H9 (cell line): ENCODE measurements at regions not wholly inside any gene's neighbourhood (a gene's known extent, or its start where the extent isn't known, plus 50 kb on each side); places are given as distances from the start of the nearest gene placed in this dataset.

ENCODE experiments used
- DNase-seq: peaks from one replicate; pipeline ENCODE4 v3.0.0-alpha.2; 2017
- H2AFZ ChIP-seq: one replicate; pipeline ENCODE4 v1.6.1; 2013; ENCODE audit warnings: mild to moderate bottlenecking, low read length, control low read depth, moderate library complexity
- H2AK5ac ChIP-seq: 2 replicates; pipeline ENCODE4 v1.6.1; 2013; ENCODE audit warnings: low read length, control low read depth, mixed read lengths; ENCODE audit not compliant: insufficient read length
- H2BK120ac ChIP-seq: one replicate; pipeline ENCODE4 v1.6.1; 2013; ENCODE audit warnings: low read depth, mild to moderate bottlenecking, low read length, control low read depth, inconsistent platforms; ENCODE audit not compliant: poor library complexity, severe bottlenecking
- H2BK12ac ChIP-seq: 2 replicates; pipeline ENCODE4 v1.6.1; 2013; ENCODE audit warnings: low read length, control low read depth, mixed read lengths, low read depth; ENCODE audit not compliant: insufficient read length
- H2BK15ac ChIP-seq: 2 replicates; pipeline ENCODE4 v1.6.1; 2013; ENCODE audit warnings: low read depth, low read length, control low read depth
- H2BK20ac ChIP-seq: one replicate; pipeline ENCODE4 v1.6.1; 2013; ENCODE audit warnings: low read depth, mild to moderate bottlenecking, low read length, control low read depth, inconsistent platforms; ENCODE audit not compliant: poor library complexity, severe bottlenecking
- H2BK5ac ChIP-seq: 2 replicates; pipeline ENCODE4 v1.6.1; 2013; ENCODE audit warnings: low read length, control low read depth, mixed read lengths; ENCODE audit not compliant: insufficient read length
- H3K14ac ChIP-seq: 2 replicates; pipeline ENCODE4 v1.6.1; 2013; ENCODE audit warnings: low read length, control low read depth; ENCODE audit not compliant: insufficient read depth
- H3K18ac ChIP-seq: 2 replicates; pipeline ENCODE4 v1.6.1; 2013; ENCODE audit warnings: low read depth, mild to moderate bottlenecking, mixed read lengths, low read length, control low read depth; ENCODE audit not compliant: insufficient read length
- H3K23ac ChIP-seq: 2 replicates; pipeline ENCODE4 v1.6.1; 2013; ENCODE audit warnings: low read length, control low read depth, mixed read lengths, low read depth; ENCODE audit not compliant: insufficient read length
- H3K23me2 ChIP-seq: 2 replicates; pipeline ENCODE4 v1.6.1; 2013; ENCODE audit warnings: low read depth, mild to moderate bottlenecking, mixed read lengths, low read length, control low read depth; ENCODE audit not compliant: insufficient read length, poor library complexity, severe bottlenecking
- H3K27ac ChIP-seq: 2 replicates; pipeline ENCODE4 v1.5.1; 2013; ENCODE audit warnings: low read length, control low read depth, mixed read lengths, low read depth; ENCODE audit not compliant: insufficient read length
- H3K27me3 ChIP-seq: 2 replicates; pipeline ENCODE4 v1.6.1; 2013; ENCODE audit warnings: low read length, control low read depth, inconsistent platforms; ENCODE audit not compliant: insufficient read depth
- H3K4ac ChIP-seq: 2 replicates; pipeline ENCODE4 v1.6.1; 2013; ENCODE audit warnings: low read depth, mild to moderate bottlenecking, control low read depth, inconsistent platforms, low read length, moderate library complexity
- H3K4me1 ChIP-seq: 2 replicates; pipeline ENCODE4 v1.6.1; 2013; ENCODE audit warnings: low read length, control low read depth, inconsistent platforms; ENCODE audit not compliant: insufficient read depth
- H3K4me2 ChIP-seq: 2 replicates; pipeline ENCODE4 v1.6.1; 2013; ENCODE audit warnings: low read length, control low read depth, mixed read lengths; ENCODE audit not compliant: insufficient read length, insufficient read depth
- H3K56ac ChIP-seq: 2 replicates; pipeline ENCODE4 v1.6.1; 2013; ENCODE audit warnings: low read depth, mild to moderate bottlenecking, mixed read lengths, low read length, control low read depth; ENCODE audit not compliant: insufficient read length
- H3K79me1 ChIP-seq: 2 replicates; pipeline ENCODE4 v1.6.1; 2013; ENCODE audit warnings: low read depth, mild to moderate bottlenecking, moderate library complexity, low read length, control low read depth, inconsistent platforms; ENCODE audit not compliant: insufficient read depth, poor library complexity, severe bottlenecking
- H3K79me2 ChIP-seq: 2 replicates; pipeline ENCODE4 v1.6.1; 2013; ENCODE audit warnings: low read length, control low read depth, inconsistent platforms; ENCODE audit not compliant: insufficient read depth
- H3K9ac ChIP-seq: 2 replicates; pipeline ENCODE4 v1.6.1; 2013; ENCODE audit warnings: low read length, control low read depth, mixed read lengths; ENCODE audit not compliant: insufficient read length; ENCODE audit errors: extremely low read depth
- H3K9me3 ChIP-seq: one replicate; pipeline ENCODE4 v1.6.1; 2013; ENCODE audit warnings: low read depth, low read length, inconsistent platforms; ENCODE audit not compliant: control insufficient read depth
- H3T11ph ChIP-seq: one replicate; pipeline ENCODE4 v1.6.1; 2013; ENCODE audit warnings: mild to moderate bottlenecking, low read length, control low read depth, inconsistent platforms
- H4K20me1 ChIP-seq: one replicate; pipeline ENCODE4 v1.6.1; 2013; ENCODE audit not compliant: control insufficient read depth, insufficient read length, insufficient read depth
- H4K5ac ChIP-seq: 2 replicates; pipeline ENCODE4 v1.6.1; 2013; ENCODE audit warnings: low read depth, mild to moderate bottlenecking, mixed read lengths, low read length, control low read depth; ENCODE audit not compliant: insufficient read length
- H4K8ac ChIP-seq: replicated peaks from 2 replicates; pipeline ENCODE4 v1.6.1; 2013; ENCODE audit warnings: low read length, control low read depth, mixed read lengths, low read depth; ENCODE audit not compliant: insufficient read length
- H4K91ac ChIP-seq: 2 replicates; pipeline ENCODE4 v1.6.1; 2013; ENCODE audit warnings: low read depth, mild to moderate bottlenecking, moderate library complexity, mixed read lengths, low read length, control low read depth; ENCODE audit not compliant: insufficient read length
- H3K27ac Mint-ChIP-seq, 3 experiments: 2 replicates in 2 of 3; 3 replicates in 1 of 3; pipeline ENCODE4 v1.8.0; 2020 to 2021; ENCODE audit warnings: mixed read lengths in 3 of 3, mild to moderate bottlenecking in 1 of 3, moderate library complexity in 1 of 3
- H3K27me3 Mint-ChIP-seq: 2 replicates; pipeline ENCODE4 v1.8.0; 2021; ENCODE audit warnings: low read depth, mild to moderate bottlenecking, moderate library complexity, mixed read lengths
- H3K36me3 Mint-ChIP-seq, 3 experiments: 2 replicates in 2 of 3; 3 replicates in 1 of 3; pipeline ENCODE4 v1.8.0; 2020 to 2021; ENCODE audit warnings: low read depth in 3 of 3, mixed read lengths in 3 of 3; ENCODE audit not compliant: insufficient read depth in 1 of 3
- H3K4me1 Mint-ChIP-seq, 2 experiments: 2 replicates each; pipeline ENCODE4 v1.8.0; 2020; ENCODE audit warnings: mixed read lengths in 2 of 2
- H3K4me3 Mint-ChIP-seq, 2 experiments: 2 replicates in 1 of 2; 3 replicates in 1 of 2; pipeline ENCODE4 v1.8.0; 2020 to 2021; ENCODE audit warnings: mild to moderate bottlenecking in 2 of 2, mixed read lengths in 2 of 2, moderate library complexity in 1 of 2
- H3K9me3 Mint-ChIP-seq, 2 experiments: 2 replicates in 1 of 2; 3 replicates in 1 of 2; pipeline ENCODE4 v1.8.0; 2020; ENCODE audit warnings: mild to moderate bottlenecking in 2 of 2, mixed read lengths in 2 of 2, moderate library complexity in 1 of 2
- CTCF ChIP-seq: fragments of 200-600 bp; sonication (generic); conservative IDR thresholded peaks from 3 replicates; pipeline ENCODE4 v1.8.0; 2021; ENCODE audit warnings: antibody characterized with exemption, mild to moderate bottlenecking
- WGBS: extraction: QIAGEN DNeasy Blood & Tissue Kit; methylation state at CpG from one replicate; pipeline ENCODE4 v1.1.7; 2013; ENCODE audit warnings: missing lambda C conversion rate, low lambda C conversion rate, mixed read lengths; ENCODE audit not compliant: insufficient read length; ENCODE audit errors: extremely low coverage; 5-methylcytosine and 5-hydroxymethylcytosine counted together

- Histone ChIP-seq H2AK5ac (no peak overlapping the region), H2BK20ac (no peak overlapping the region), H4K8ac (no peak overlapping the region), H3K4me1 (no peaks in the 10 kb centered on the region; the same call in 1 of the 2 replicates), H3K23ac (no peak overlapping the region), H3K27me3 (no peaks in the 10 kb centered on the region), H3K14ac (no peak overlapping the region), H4K5ac (no peak overlapping the region), H3K23me2 (peaks cover 3% of the 10 kb centered on the region), H2AFZ (no peak overlapping the region), H2BK5ac (no peak overlapping the region), H4K20me1 (no peaks in the 10 kb centered on the region), H3K56ac (no peak overlapping the region), H3K79me2 (no peaks in the 10 kb centered on the region), H3K18ac (no peak overlapping the region), H2BK12ac (no peak overlapping the region), H3K9ac (no peak overlapping the region), H4K91ac (no peak overlapping the region), H3K9me3 (no peaks in the 10 kb centered on the region), H2BK120ac (no peak overlapping the region), H3K79me1 (no peaks in the 10 kb centered on the region), H3K4ac (no peak overlapping the region), H3T11ph (no peak overlapping the region), H2BK15ac (no peak overlapping the region), H3K4me2 (no peak overlapping the region), H3K27ac (no peak overlapping the region)
- Mint-ChIP-seq H3K4me3 (no peak overlapping the region), H3K9me3 (no peaks in the 10 kb centered on the region), H3K27me3 (peaks cover 3% of the 10 kb centered on the region), H3K4me1 (peaks cover 5 to 12% of the 10 kb centered on the region in 2 experiments; a peak in 3 of 4 replicates), H3K27ac (no peak overlapping the region), H3K36me3 (no peaks in the 10 kb centered on the region; a peak in 1 of 7 replicates)
- TF ChIP-seq CTCF = no peak
- WGBS = no CpG with 5 or more reads among the region's 7 CpGs
- DNase-seq = no peak
These were observed 67.4 kb upstream of the IQSEC1 start for GRCh38 chr3:13140596-13140995.
